Neuronal stem cell (in vitro differentiated cells): ENCODE measurements at regions not wholly inside any gene's neighbourhood (a gene's known extent, or its start where the extent isn't known, plus 50 kb on each side); places are given as distances from the start of the nearest gene placed in this dataset.
A peak's percentile ranks its signal among the peaks of the same experiment; 100 is the strongest.

Experiments used
- DNase-seq: peaks from one replicate; pipeline ENCODE4 v3.0.0-alpha.2; 2013; ENCODE audit warnings: low spot score
- H2AFZ ChIP-seq: one replicate; pipeline ENCODE4 v1.6.1; 2013; ENCODE audit warnings: mild to moderate bottlenecking, low read length, inconsistent platforms
- H2AK5ac ChIP-seq: 2 replicates; pipeline ENCODE4 v1.6.1; 2013; ENCODE audit warnings: low read depth, mild to moderate bottlenecking, inconsistent platforms, low read length, moderate library complexity, mixed read lengths
- H2BK120ac ChIP-seq: 2 replicates; pipeline ENCODE4 v1.6.1; 2013; ENCODE audit warnings: low read depth, mild to moderate bottlenecking, inconsistent platforms, low read length, moderate library complexity, mixed read lengths
- H2BK12ac ChIP-seq: one replicate; pipeline ENCODE4 v1.6.1; 2013; ENCODE audit warnings: low read length, inconsistent platforms
- H2BK15ac ChIP-seq: 2 replicates; pipeline ENCODE4 v1.6.1; 2013; ENCODE audit warnings: mild to moderate bottlenecking, low read length, inconsistent platforms, mixed read lengths
- H2BK5ac ChIP-seq: one replicate; pipeline ENCODE4 v1.6.1; 2013; ENCODE audit warnings: inconsistent platforms, mild to moderate bottlenecking, low read length, moderate library complexity
- H3K14ac ChIP-seq: one replicate; pipeline ENCODE4 v1.6.1; 2013; ENCODE audit warnings: low read length, inconsistent platforms
- H3K18ac ChIP-seq: 2 replicates; pipeline ENCODE4 v1.6.1; 2013; ENCODE audit warnings: low read length, inconsistent platforms
- H3K23ac ChIP-seq: 2 replicates; pipeline ENCODE4 v1.6.1; 2013; ENCODE audit warnings: low read depth, mild to moderate bottlenecking, mixed read lengths, low read length, inconsistent platforms; ENCODE audit not compliant: poor library complexity
- H3K27ac ChIP-seq: replicated peaks from 3 replicates; pipeline ENCODE4 v1.5.1; 2013; ENCODE audit warnings: low read length, inconsistent platforms
- H3K27me3 ChIP-seq, 3 experiments: 2 replicates each; pipeline ENCODE4 v1.6.1; 2013; ENCODE audit warnings: low read length in 3 of 3, mild to moderate bottlenecking in 2 of 3, inconsistent platforms in 1 of 3, low read depth in 1 of 3, mixed read lengths in 1 of 3, moderate library complexity in 1 of 3; ENCODE audit not compliant: control insufficient read depth in 3 of 3, insufficient read depth in 3 of 3
- H3K36me3 ChIP-seq, 2 donors: replicated peaks in 1 of 2; 2 replicates each; pipeline ENCODE4 v1.6.1; 2013; ENCODE audit warnings: low read length in 2 of 2; ENCODE audit not compliant: control insufficient read depth in 2 of 2, insufficient read depth in 2 of 2
- H3K4ac ChIP-seq: 2 replicates; pipeline ENCODE4 v1.6.1; 2013; ENCODE audit warnings: inconsistent platforms, mild to moderate bottlenecking, low read length, moderate library complexity
- H3K4me1 ChIP-seq, 2 donors: 1 replicate in 1 of 2; 2 replicates in 1 of 2; pipeline ENCODE4 v1.6.1; 2013; ENCODE audit warnings: low read length in 2 of 2, low read depth in 1 of 2; ENCODE audit not compliant: control insufficient read depth in 2 of 2, insufficient read depth in 1 of 2
- H3K4me2 ChIP-seq: one replicate; pipeline ENCODE4 v1.6.1; 2013; ENCODE audit warnings: mild to moderate bottlenecking, low read length, inconsistent platforms; ENCODE audit not compliant: insufficient read depth, poor library complexity, severe bottlenecking
- H3K4me3 ChIP-seq, 2 donors: 2 replicates each; pipeline ENCODE4 v1.5.1; 2013; ENCODE audit warnings: low read length in 2 of 2, mild to moderate bottlenecking in 2 of 2, inconsistent platforms in 1 of 2, moderate library complexity in 1 of 2
- H3K79me1 ChIP-seq: one replicate; pipeline ENCODE4 v1.6.1; 2013; ENCODE audit warnings: low read depth, mild to moderate bottlenecking, inconsistent platforms, low read length, moderate library complexity
- H3K9ac ChIP-seq: one replicate; pipeline ENCODE4 v1.6.1; 2013; ENCODE audit warnings: mild to moderate bottlenecking, low read depth, low read length, inconsistent platforms; ENCODE audit not compliant: poor library complexity
- H3K9me3 ChIP-seq, 2 donors: replicated peaks in 1 of 2; 2 replicates each; pipeline versions ENCODE3 to v1.6.1; 2013; ENCODE audit warnings: low read length in 2 of 2, mild to moderate bottlenecking in 2 of 2, inconsistent platforms in 1 of 2, low read depth in 1 of 2, mixed read lengths in 1 of 2, moderate library complexity in 1 of 2; ENCODE audit not compliant: control insufficient read depth in 2 of 2, insufficient read depth in 1 of 2
- H4K8ac ChIP-seq: one replicate; pipeline ENCODE4 v1.6.1; 2013; ENCODE audit warnings: low read depth, mild to moderate bottlenecking, inconsistent platforms, low read length, moderate library complexity
- H4K91ac ChIP-seq: one replicate; pipeline ENCODE4 v1.6.1; 2013; ENCODE audit warnings: low read length, low read depth, mild to moderate bottlenecking, inconsistent platforms; ENCODE audit not compliant: poor library complexity
- WGBS, 2 donors: extraction: QIAGEN DNeasy Blood & Tissue Kit; methylation state at CpG; one replicate each; pipeline ENCODE4 v1.1.7; 2013; ENCODE audit warnings: missing lambda C conversion rate in 2 of 2, mixed read lengths in 1 of 2; ENCODE audit not compliant: insufficient read length in 2 of 2, insufficient replicate concordance in 1 of 2; ENCODE audit errors: extremely low coverage in 2 of 2; 5-methylcytosine and 5-hydroxymethylcytosine counted together

- H3K4me1 ChIP-seq, result no peaks in the 10 kb centered on the region
- H4K8ac ChIP-seq, result no peak overlapping the region
- H2BK12ac ChIP-seq, result no peak overlapping the region
- H4K91ac ChIP-seq, result no peak overlapping the region
- no peaks in the 10 kb centered on the region for H3K36me3 ChIP-seq
- H3K4ac ChIP-seq, result no peak overlapping the region
- H3K23ac ChIP-seq, result no peak overlapping the region
- H2BK15ac ChIP-seq, result no peak overlapping the region
- no peaks in the 10 kb centered on the region for H3K27me3 ChIP-seq
- DNase-seq, result no peak
- no peak overlapping the region for H3K27ac ChIP-seq
- no peak overlapping the region for H2AFZ ChIP-seq
- no CpG with 5 or more reads among the region's 1 CpG for WGBS, 2 donors
- no peaks in the 10 kb centered on the region for H3K79me1 ChIP-seq
- no peak overlapping the region for H3K4me2 ChIP-seq
- H2BK120ac ChIP-seq, result no peak overlapping the region
- H3K9me3 ChIP-seq, result no peaks in the 10 kb centered on the region
- no peak overlapping the region for H3K9ac ChIP-seq
- no peak overlapping the region for H3K14ac ChIP-seq
- H3K4me3 ChIP-seq, result no peak overlapping the region
- no peak overlapping the region for H3K18ac ChIP-seq
- H2AK5ac ChIP-seq, result no peak overlapping the region
- H2BK5ac ChIP-seq, result no peak overlapping the region
Measured at GRCh38 chr21:35245879-35246278, 196.8 kb upstream of the RUNX1 start.

GRCh38 chr21:35244514-35244913 is 195.4 kb upstream of the RUNX1 start:
- Histone ChIP-seq H3K18ac (no peak overlapping the region), H3K14ac (no peak overlapping the region), H3K36me3 (no peaks in the 10 kb centered on the region), H2BK5ac (no peak overlapping the region), H3K9me3 (no peaks in the 10 kb centered on the region), H3K4me3 (no peak overlapping the region), H3K9ac (no peak overlapping the region), H3K4ac (no peak overlapping the region), H3K27me3 (no peaks in the 10 kb centered on the region), H3K79me1 (no peaks in the 10 kb centered on the region), H2BK12ac (no peak overlapping the region), H4K91ac (no peak overlapping the region), H3K4me1 (peaks cover 0 to 3% of the 10 kb centered on the region in 2 donors), H4K8ac (no peak overlapping the region), H2BK120ac (no peak overlapping the region), H2AFZ (no peak overlapping the region), H2BK15ac (no peak overlapping the region), H3K4me2 (no peak overlapping the region), H2AK5ac (no peak overlapping the region), H3K23ac (no peak overlapping the region), H3K27ac (no peak overlapping the region)
- DNase-seq, result no peak
- WGBS, 2 donors, result no CpG with 5 or more reads among the region's 4 CpGs

- Histone ChIP-seq H3K4me2 (no peak overlapping the region), H3K79me1 (no peaks in the 10 kb centered on the region), H2AK5ac (no peak overlapping the region), H3K36me3 (no peaks in the 10 kb centered on the region), H3K4me1 (peaks cover 0 to 3% of the 10 kb centered on the region in 2 donors), H4K91ac (no peak overlapping the region), H3K27ac (no peak overlapping the region), H3K9me3 (no peaks in the 10 kb centered on the region), H2BK12ac (no peak overlapping the region), H3K4ac (no peak overlapping the region), H2AFZ (no peak overlapping the region), H3K18ac (no peak overlapping the region), H3K9ac (no peak overlapping the region), H2BK15ac (no peak overlapping the region), H3K14ac (no peak overlapping the region), H3K4me3 (no peak overlapping the region), H2BK5ac (no peak overlapping the region), H4K8ac (no peak overlapping the region), H3K27me3 (no peaks in the 10 kb centered on the region), H3K23ac (no peak overlapping the region), H2BK120ac (no peak overlapping the region)
- no CpG with 5 or more reads among the region's 4 CpGs for WGBS, 2 donors
- no peak for DNase-seq
Measured at GRCh38 chr21:35243171-35243570, 194.1 kb upstream of the RUNX1 start.

- no peaks in the 10 kb centered on the region for H3K9me3 ChIP-seq
- no peaks in the 10 kb centered on the region for H3K27me3 ChIP-seq
- no CpG with 5 or more reads among the region's 9 CpGs for WGBS, 2 donors
- no peaks in the 10 kb centered on the region for H3K36me3 ChIP-seq
- H2BK15ac ChIP-seq, result no peak overlapping the region
- H2BK12ac ChIP-seq, result no peak overlapping the region
- H3K23ac ChIP-seq, result no peak overlapping the region
- no peak overlapping the region for H3K14ac ChIP-seq
- H3K27ac ChIP-seq, result no peak overlapping the region
- no peak overlapping the region for H2BK120ac ChIP-seq
- no peak overlapping the region for H3K9ac ChIP-seq
- H2AK5ac ChIP-seq, result no peak overlapping the region
- no peak overlapping the region for H3K18ac ChIP-seq
- peak overlapping the region; percentile 38 for H3K4me2 ChIP-seq
- H3K4me1 ChIP-seq, result peaks cover 0 to 3% of the 10 kb centered on the region in 2 donors
- no peak overlapping the region for H2BK5ac ChIP-seq
- no peak overlapping the region for H4K91ac ChIP-seq
- H3K79me1 ChIP-seq, result no peaks in the 10 kb centered on the region
- peak overlapping the region; percentile 36 for H2AFZ ChIP-seq
- H3K4me3 ChIP-seq, result no peak overlapping the region
- no peak overlapping the region for H4K8ac ChIP-seq
- H3K4ac ChIP-seq, result no peak overlapping the region
- peak; percentile 37 for DNase-seq
Measured at GRCh38 chr21:35239811-35240219, 190.7 kb upstream of the RUNX1 start.
